ENCODE measurements at regions not wholly inside any gene's neighbourhood (a gene's known extent, or its start where the extent isn't known, plus 50 kb on each side); places are given as distances from the start of the nearest gene placed in this dataset.

DNA sequence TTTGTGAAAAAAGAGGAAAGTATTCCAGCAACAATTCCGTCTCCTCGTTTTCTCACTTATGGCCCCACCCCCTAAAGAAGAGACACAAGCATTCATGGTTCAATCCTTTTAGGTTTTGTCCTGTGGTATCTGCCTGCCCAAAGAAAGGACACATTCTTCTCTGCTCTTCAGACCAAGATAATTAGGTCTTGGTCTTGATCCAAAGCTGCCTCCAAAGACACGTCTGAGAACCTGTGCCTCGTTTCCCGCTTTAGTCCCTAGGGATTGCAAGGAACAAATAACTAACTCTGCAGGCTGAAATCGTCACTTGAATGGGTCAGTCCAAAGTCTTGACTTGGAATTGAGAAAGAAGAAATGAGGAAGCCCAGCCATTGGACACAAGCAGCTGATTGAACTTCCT, 202.7 kb upstream of the FAR2 start:
- no peak for DNase-seq

DNA sequence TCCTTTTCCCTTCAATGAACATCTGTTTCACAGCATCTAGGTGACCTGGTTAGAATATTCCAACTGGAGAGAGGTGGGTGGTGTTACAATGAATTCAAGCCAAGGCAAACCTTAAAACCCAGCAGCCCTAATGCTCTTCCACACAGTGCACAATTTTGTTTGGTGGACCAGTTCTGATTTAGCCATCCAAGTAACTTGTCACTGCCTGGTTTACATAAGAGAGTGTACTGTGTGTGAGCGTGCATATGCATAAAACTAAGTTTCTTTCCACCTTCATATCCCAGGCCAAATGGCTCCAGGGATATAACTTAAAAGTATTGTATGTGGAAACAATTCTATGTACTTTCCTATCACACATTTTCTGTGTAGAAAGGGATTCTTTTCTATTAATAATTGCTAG, 200.4 kb upstream of the FAR2 start:
- no peak for DNase-seq

DNA sequence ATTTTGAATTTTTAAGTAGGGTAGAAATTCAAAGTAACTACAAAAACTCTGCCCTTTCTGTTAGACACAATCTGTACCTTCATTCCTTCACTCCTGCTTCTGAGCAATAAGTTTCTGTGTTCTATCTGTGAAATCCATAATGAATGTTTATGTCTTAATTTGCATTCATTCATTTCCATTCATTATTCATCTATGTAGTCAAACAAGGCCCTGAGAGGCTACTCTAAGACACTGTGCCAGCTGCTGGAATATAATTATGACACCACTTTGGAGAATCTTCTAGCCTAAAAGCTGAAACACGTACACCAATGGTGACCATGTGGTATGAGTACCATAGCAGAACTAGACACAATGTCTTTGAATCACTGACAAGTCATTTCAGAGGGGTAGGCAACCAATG, 199.9 kb upstream of the FAR2 start:
- no peak for DNase-seq

DNA sequence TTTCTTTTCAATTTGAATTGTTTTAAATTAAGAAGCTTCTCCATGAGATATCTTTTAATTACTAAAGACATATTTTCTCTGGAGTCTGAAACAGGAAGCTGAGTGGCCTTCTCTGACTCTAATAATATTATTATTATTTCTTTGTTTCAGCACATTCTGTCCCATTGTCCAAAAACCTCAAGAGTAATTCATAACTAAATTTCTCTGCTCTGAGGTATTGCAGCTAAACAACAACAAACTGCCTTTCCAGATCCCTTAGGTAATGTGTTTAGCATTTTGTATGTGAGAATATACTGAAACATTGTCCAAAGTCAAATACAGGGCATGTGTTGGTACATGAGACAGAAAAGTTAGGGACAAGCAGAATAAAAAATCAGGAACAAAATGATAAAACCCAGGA, 199.0 kb upstream of the FAR2 start:
- no peak for DNase-seq

DNA sequence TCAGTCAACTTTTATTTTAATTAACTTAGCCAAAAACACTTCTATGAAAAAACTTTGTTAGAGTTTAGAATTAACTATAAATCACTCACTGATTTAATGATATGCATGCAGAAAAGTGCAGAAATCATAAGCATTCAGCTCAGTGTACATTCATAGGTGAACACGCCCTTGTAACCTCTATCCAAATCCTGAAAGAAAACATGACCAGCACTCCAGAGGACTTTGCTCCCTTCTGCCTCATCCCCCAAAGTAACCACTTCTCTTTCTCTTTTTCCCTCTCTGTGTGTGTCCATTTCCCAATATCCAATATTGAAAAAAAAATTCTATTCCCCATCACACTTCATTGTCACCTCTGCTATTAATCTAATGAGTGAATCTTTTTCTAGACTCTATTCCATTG, 197.1 kb upstream of the FAR2 start:
- DNase-seq = no peak

DNA sequence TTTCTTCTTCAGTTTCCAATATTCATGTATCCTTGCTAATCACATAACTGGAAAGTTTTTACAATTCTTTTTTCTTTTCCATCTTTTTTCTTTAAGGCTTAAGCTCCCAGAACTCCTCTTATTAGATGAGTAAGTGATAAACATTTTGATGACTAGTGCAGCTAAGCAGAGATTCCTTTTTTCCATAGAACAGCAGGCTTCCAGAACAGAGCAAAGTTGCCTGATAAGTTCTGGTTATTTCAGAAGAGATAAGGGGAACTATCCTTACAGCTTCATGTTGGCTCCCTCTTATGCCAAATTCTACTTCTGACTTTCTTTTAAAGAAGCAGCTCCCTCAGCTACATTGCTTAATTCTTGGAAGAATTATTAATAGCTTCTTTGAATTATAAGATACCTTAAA, 194.7 kb upstream of the FAR2 start:
- DNase-seq = peak; percentile 27

DNA sequence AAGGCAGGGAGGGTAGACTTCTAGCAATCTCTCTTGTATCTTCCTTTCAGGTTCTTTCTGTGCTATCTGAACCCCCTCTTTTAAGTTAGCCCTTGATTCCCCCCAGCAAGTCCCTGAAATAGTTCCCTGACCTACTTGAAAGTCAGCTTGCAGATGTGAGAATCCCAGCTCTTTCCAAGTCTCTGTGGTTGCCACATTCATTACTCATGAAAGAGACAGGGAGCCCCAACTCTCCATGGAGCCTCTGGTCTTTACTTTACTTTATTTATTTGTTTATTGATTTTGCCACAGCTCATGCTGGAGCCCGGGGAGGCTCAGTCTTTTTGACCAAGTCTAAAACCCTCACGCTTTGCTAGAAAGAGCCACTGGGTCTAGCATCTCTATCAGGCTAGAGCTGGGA, 193.6 kb upstream of the FAR2 start:
- no peak for DNase-seq

DNA sequence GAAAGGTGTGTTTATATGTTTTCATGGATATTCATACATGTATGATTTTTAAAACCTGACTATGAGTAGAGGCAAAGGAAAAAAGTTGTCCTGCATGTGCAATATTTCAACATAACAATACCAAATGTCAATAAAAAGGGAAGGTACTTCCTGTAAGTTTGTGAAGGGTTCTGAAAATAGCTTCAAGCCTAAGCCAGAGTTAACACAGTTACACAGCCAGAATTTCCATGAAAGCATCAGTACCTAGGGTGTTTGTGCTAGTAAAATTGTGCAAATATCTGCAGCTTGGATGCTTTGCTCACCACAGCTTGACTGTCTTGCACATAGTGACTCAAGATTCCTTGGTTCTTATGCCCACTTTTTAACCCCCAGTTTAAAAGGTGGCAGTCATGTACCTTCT, 193.1 kb upstream of the FAR2 start:
- DNase-seq = no peak

DNA sequence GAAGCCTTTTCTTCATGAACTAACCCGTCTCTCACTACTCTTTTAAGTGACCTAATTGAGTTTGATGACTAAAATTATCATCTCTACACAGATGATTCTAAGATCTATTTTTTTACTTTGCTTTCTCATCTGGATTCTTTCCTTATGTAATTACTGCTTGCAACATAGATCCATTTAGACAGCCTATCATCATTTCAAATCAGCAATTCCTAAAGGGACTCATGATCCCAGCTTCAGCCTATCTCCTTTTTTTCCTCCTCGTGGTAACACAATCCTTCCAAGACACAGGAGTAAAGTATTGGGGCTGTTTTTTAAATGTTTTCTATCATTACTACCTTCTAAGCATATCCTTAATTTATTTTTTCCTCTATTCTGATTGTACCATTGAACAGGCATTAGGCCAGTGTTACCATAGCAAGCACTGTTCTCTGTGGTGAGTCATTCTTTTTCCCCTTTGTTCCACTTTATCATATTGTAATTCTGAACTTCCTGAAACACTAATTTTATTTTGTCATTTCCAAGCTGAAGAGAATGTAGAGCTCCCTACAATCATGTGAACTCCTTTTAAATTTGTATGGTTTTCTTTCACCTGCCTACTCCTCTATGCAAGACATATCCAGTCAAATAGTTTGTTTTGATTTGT, 190.4 kb upstream of the FAR2 start:
- DNase-seq = no peak

DNA sequence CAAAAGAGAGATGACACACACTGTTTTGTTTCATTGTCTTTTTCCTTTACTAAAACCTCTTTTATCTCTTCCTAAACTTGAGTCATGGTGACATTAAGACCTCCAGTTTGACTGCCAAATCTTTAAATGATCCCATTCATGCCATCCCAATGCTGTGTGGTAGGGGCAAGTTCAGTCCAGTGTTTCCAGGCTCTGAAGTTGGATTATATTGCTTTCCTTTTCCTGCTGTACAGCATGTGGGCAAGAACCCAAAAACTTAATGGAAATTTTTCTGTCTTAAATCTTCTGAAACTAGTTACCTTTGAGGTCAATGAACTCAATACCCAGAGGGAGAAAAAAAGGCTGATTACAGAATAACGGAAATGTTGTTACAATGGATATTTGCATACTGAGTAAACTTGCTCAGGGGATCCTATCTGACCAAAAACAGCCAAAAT, 187.1 kb upstream of the FAR2 start:
- no peak for DNase-seq

DNA sequence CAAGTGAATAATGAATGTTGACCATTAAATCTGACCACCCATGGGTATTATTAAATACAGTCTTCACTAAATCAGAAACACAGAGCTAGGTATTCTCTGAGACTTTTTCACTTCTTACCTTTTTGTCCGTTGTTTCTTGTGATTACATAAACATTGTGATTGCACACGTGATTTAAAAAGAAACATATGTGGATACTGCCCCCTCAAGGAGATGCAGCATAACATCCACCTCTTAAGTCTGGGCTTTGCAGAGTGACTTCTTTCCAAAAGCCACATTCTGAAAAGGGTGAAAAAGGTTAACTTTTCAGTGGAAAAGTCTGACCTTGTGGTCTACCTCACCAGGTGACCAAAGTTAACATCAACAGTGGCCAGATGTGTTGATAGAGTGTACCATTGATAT, 185.5 kb upstream of the FAR2 start:
- peak; percentile 81 for DNase-seq

DNA sequence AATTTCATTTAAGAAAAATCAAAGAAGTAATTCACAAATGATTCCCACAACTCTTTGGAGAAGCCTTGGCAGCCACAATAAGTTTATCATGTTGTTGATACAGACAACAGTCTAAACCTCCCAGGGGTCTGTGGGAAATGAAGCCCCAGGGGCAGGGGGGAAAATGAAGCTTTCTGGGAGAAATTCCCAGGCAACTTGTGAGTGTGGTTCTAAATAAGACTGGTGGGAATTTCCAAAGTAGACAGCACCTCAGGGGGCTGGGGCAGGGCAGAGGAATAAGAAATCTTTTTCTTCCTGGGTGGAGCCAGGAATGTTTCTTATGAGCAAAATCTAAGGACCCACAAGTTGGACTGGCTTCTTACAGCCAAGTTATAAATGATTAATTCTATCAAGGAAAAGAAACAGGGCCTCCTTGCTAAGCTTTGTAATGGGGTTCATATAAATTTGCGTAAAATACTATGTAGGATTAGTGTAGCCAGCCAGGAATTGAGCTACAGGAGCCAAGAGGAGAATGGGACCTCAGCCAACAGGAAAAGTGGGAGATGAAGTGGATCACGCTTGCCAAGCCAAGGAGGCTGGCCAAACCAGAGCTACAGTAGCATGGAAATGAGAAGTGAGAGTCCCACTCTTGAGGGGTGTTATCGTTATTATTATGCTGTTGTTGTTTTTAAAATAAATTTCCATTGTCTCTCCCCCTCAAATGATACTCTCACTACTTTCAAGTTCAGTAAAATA, 182.9 kb upstream of the FAR2 start:
- no peak for DNase-seq

DNA sequence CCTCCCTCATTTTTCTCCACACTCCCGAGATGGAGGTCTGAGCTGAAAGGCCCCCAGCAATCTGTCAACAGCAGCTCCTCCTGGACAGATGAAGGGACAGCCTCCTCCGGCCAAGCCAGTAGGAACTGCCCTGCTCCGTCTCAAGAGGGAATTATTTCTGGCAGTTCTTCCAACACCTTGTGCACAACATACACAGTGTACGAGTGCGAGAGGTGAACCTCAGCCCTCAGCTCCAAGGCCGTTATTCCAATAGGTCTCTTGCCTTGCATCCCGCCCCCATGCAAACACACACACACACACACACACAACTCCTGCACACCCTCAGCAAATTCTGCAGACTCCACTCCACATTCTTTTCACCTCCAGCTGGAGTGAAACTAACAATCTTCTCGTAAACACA, 181.7 kb upstream of the FAR2 start:
- no peak for DNase-seq

DNA sequence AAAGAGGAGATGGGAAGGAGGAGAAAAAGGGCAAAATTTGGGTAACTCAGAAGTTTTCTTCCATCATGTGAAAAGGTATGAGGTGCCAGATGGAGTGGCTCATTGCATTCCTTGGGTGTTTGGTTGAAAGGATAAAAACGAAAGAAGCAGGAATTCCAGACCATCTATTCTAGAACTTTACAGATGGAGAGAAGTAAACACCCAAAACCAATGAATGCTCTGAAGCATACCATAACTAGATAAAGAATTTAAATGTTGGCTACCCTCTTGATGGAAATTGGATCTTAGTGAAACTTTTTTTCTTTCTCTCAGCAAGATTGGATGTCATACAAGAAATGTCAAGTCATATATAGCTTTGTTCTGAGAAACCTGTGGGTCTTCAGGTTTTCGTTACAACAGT, 175.6 kb upstream of the FAR2 start:
- DNase-seq = no peak

DNA sequence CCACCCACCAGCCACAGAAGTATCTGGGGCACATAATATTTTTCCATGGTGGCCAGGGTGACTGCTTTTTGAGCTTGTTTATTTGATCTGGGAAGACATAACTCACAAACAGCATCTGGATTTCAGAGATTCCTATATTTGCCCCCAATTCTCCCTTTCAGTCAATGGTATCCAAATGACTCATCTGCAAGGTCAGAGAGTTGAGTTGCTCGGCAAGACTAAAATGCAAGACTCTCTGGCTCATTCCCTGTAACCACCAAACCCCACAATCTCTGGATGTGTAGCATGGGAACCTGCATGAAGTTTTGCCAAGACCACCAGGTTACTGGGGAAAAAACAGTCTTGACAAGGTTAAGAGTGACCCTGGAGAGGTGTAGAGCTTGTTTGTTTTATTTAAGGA, 174.9 kb upstream of the FAR2 start:
- no peak for DNase-seq

DNA sequence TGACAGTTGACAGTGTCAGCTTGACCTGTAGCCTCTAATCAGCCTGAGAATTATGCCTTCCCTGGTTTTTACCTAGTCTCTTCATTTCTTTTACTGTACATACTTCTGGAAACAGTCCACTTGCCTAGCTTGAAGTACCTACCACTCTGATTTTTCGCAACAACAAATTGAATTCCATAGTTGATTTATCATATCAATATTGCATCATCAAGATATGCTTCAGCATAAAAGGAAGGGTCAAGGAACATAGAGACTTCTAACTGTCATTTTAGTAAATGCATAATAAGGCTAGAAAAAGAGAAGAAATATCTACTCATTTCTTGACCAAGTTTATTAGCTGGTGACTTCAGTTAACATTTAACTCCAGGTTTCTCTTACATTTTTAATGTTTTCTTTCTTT, 174.2 kb upstream of the FAR2 start:
- DNase-seq = no peak

DNA sequence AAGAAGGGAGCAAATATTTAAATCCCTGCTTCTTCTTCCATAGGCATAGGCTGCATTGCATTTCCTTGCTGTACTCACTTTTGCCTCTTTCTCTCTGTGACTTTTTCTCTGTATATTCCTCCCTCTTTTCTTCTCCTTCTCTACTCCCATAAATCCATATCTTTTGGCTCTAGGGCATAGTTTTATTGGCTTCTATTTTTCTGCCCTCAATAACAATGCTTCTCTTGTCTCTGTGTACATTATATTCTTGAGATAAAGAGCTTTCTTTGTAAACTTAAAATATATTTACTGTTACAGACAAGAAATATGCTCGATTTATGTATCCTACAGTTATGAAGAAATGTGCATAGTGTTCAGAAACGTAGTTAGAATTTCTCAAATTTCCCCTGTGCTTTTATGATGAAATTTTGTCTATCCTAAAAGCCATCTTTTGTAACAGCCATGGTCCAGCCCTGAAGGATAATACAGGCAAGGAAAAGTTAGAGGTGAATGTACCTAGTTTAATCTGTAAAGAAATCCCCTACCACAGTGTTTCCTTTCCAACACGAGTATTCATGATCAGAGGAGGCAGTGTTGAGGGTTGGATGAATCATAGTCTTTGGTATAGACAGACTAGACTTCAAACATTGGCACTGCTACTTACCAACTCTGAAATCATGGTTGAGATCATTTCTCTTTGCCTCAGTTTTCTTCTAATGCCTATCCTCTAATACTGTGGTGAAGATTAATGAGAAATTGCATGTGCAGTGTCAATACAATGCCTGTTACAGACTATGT, 173.3 kb upstream of the FAR2 start:
- no peak for DNase-seq

DNA sequence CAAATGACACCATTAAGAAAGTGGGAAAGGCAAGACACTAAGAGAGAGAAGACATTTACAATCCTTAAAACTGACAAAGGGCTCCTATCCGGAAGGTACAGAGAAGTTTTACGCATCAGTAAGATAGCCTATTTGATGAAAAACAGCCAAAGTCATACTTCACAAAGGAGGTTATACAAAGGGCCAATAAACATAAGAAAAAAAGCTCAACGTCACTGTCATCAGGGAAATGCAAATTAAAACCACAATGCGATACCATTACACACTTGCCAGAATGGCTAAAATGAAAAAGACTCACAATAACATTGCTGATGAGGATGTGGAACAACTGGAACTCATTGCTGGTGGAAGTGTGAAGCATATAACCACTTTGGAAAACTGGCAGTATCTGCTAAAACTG, 168.6 kb upstream of the FAR2 start:
- no peak for DNase-seq

DNA sequence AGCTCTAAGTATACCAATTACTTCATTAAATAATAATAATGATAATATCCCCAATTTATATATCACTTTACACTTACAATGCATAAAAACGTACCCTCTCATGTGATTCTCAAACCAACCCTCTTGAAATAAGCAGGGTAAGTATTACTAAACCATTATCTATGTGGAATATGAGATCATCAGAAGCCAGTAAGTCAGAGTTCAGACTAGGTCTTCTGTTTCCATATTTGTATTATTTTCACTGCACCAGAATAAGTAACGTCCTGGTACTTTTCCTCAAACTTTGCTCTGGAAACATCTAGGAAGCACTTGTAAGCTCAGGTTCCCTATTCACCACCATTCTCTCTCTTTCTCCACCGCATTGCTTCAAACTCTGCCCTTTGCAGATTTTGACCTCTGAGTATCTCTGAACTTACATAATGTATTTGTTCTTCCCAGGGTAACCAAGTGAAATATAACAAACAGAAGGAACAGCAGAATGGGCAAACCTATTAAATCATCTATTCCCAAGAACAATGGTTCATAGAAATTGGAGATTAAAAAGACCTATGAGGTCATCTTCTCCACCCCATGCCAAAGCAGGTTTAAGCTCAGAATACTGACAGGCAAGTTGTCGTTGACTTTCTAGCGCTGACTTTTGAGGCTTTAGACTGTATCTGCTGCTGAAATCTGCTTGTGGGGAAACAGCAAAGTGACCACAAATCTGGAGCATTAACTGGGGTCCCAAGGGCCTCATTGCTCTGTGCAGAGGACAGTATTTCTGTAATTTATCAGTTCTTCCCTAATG, 161.3 kb upstream of the FAR2 start:
- DNase-seq = peak; percentile 31

DNA sequence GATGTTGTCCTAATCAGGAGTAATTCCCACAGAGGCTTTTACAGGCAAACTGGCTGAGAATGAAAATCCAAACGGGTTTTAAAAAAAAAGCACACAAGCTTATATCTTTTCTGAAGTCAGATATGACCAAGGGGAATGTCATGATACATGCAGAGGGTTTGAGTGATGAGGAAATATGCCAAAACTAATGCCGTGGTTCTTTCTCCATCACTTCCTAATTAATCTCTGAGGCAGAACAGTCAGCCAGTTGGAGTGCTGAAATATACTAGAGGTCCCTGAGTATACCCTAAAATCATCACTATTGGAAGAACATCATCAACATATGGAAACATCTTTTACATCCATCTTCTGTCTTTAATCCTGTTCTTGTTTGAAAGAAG, 160.8 kb upstream of the FAR2 start:
- no peak for DNase-seq

DNA sequence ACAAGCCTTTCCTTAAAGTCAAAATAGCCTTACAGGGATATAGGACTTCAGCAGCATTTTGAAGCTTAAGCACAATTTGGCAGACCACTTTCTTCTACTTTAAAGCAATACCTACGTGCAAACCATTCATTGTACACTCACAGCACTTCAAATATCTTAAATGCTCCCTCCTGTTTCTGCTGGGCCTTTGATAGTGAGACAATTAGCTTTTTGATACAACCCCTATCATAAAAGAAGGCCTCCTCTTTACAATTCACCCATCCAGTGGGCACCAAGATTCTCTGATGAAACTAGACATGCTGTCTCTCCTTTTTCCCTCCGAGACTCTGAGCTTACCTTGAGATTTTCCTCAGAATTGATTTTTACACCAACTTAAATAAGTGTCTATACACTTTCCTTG, 157.5 kb upstream of the FAR2 start:
- no peak for DNase-seq

DNA sequence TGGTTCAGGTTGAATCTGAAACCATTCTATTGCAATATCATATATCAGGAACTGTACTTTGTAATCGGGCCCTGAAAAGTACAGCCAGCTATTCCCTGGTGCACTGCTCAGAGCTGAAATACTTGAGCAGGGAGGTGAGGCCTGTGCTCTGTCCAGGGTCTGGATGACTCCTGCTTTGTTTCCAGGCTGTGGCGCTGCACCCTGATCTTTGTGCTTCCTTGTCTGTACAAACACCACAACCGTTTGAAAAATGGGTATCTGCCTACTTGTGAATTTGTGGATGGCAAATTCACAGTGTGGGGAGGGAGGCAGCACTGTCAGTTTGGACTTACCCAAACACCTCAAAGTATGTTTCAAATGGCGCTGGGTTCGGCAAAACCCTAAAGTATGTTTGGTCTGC, 155.4 kb upstream of the FAR2 start:
- DNase-seq = no peak

DNA sequence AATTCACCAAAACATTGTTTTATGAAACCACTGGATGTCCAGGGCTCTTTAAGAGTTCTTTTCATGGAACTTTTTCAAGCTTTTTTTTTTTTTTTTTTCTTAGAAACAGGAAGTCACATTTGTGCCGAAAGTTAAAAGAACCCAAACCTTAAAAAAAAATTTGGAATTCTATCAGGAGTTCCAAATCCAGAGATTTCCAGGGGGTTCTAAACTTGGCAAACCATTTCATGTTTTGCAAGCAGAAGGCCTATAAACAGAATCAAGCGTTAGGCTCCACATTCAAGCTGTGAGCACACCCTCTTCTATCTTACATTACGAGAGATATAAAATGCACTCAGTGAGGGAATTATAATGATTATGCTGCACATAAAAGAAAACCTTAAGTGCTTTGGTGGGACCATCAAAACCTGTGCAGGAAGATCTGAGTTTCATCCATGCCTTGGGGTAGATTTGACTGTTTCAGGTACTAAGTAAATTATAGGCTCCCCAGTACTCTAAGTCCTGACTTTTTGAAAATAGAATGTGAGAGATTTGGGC, 154.8 kb upstream of the FAR2 start:
- no peak for DNase-seq

Measured in OCI-M1 (cell line).